Pancreas (tissue), 10 donors: ENCODE measurements at regions not wholly inside any gene's neighbourhood (a gene's known extent, or its start where the extent isn't known, plus 50 kb on each side); places are given as distances from the start of the nearest gene placed in this dataset.

Source experiments
- ATAC-seq, 4 donors: fragments of 200-7000 bp; cut with Tn5 transposase; one replicate each; pipeline versions ENCODE4 v1.8.0 to v1.9.1; 2020; ENCODE audit warnings: mild to moderate bottlenecking in 4 of 4, moderate library complexity in 4 of 4
- DNase-seq, 6 donors: peaks; one replicate each; pipeline ENCODE4 v3.0.0-alpha.2; 2020
- FAIRE-seq: peaks from 2 replicates; lab custom pipeline; 2012; peaks lifted over from hg19 to GRCh38; lab: Jason Lieb, UNC
- H3K27ac ChIP-seq, 4 donors: fragments of 200-600 bp; sonication (generic); 1 replicate in 3 of 4; 2 replicates in 1 of 4; pipeline versions ENCODE4 v1.5.0 to v1.8.0; 2020
- H3K27me3 ChIP-seq, 4 donors: fragments of 200-600 bp; one replicate each; pipeline ENCODE4 v1.8.0; 2021
- H3K36me3 ChIP-seq, 3 donors: fragments of 200-600 bp; sonication (generic) in 1 of 3; one replicate each; pipeline versions ENCODE4 v1.5.0 to v1.8.0; 2020 to 2021
- H3K4me1 ChIP-seq, 3 donors: fragments of 200-600 bp; one replicate each; pipeline ENCODE4 v1.8.0; 2021
- H3K4me3 ChIP-seq, 4 donors: fragments of 200-600 bp; sonication (generic) in 2 of 4; one replicate each; pipeline versions ENCODE4 v1.5.0 to v1.8.0; 2020 to 2021
- H3K9me3 ChIP-seq, 4 donors: fragments of 200-600 bp; one replicate each; pipeline ENCODE4 v1.8.0; 2021
- WGBS, 2 donors: extraction: QIAGEN DNeasy Blood & Tissue Kit; methylation state at CpG; one replicate each; pipeline ENCODE4 v1.1.7; 2013; 5-methylcytosine and 5-hydroxymethylcytosine counted together
- intact Hi-C, 3 donors: fragments of 100-400 bp; cut with DNase I; formaldehyde crosslinking; loops; one replicate each; pipeline versions ENCODE4 v1.11.1 to v1.14.2; 2022
- TF ChIP-seq, protein P1 (sequence below), 4 donors: fragments of 200-600 bp; sonication (generic) in 3 of 4; IDR thresholded peaks; one replicate each; pipeline versions ENCODE4 v1.5.0 to v1.8.0; 2021; ENCODE audit warnings: antibody characterized with exemption in 4 of 4
- donor health status: healthy with polysubstance abuse.
- donor health status: DM: no; HTN: no; CAD: no; lungs with moderate emphysema.
- donor health status: DM: no; HTN: no; CAD: no.
- donor health status: control.
- donor health status: control.
- donor health status: Bipolar disorder and iron deficiency.
- donor health status: DM: yes; HTN: yes; CAD: no.
- donor health status: DM: no; HTN: no; CAD: no.
- donor health status: DM: no; HTN: no; CAD: no.
- donor health status: DM: yes; HTN: yes; CAD: no.

DNA sequence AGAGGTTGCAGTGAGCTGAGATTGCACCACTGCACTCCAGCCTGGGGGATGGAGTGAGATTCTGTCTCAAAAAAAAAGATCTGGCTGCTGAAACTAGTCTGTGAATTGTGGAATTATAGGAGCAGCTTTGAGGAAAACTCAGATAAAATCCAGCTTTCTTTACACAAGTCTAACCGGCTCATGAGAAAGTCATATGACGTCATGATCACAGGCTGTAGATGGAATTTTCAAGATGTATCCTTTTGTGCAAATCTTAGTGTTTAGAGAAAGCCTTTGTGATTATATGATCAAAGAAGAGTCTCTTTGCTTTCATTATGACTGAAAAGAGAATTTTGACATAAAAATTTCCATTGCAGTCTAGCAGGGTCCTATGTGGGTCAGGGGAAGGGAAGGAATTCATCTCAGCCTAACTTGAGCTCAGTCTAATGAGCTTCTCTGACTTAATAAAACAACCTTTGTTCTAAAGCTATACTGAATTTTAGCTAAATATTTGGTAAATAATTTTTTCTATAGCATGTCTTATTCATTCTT, 90.2 kb upstream of the NCK2 start:
- intact Hi-C loops: no loop called here
- Histone ChIP-seq H3K27ac (no peak overlapping the region), H3K36me3 (no peaks in the 10 kb centered on the region), H3K4me3 (no peak overlapping the region), H3K9me3 (no peaks in the 10 kb centered on the region), H3K27me3 (no peaks in the 10 kb centered on the region), H3K4me1 (no peaks in the 10 kb centered on the region)
- ATAC-seq (no peak), FAIRE-seq (no peak), DNase-seq (no peak)
- TF ChIP-seq, protein P1, sequence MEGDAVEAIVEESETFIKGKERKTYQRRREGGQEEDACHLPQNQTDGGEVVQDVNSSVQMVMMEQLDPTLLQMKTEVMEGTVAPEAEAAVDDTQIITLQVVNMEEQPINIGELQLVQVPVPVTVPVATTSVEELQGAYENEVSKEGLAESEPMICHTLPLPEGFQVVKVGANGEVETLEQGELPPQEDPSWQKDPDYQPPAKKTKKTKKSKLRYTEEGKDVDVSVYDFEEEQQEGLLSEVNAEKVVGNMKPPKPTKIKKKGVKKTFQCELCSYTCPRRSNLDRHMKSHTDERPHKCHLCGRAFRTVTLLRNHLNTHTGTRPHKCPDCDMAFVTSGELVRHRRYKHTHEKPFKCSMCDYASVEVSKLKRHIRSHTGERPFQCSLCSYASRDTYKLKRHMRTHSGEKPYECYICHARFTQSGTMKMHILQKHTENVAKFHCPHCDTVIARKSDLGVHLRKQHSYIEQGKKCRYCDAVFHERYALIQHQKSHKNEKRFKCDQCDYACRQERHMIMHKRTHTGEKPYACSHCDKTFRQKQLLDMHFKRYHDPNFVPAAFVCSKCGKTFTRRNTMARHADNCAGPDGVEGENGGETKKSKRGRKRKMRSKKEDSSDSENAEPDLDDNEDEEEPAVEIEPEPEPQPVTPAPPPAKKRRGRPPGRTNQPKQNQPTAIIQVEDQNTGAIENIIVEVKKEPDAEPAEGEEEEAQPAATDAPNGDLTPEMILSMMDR (IDR thresholded peaks at IDR 0.05): no peak
- WGBS, 2 donors: 77 to 89% methylated on average over 2 of the region's 2 CpGs

DNA sequence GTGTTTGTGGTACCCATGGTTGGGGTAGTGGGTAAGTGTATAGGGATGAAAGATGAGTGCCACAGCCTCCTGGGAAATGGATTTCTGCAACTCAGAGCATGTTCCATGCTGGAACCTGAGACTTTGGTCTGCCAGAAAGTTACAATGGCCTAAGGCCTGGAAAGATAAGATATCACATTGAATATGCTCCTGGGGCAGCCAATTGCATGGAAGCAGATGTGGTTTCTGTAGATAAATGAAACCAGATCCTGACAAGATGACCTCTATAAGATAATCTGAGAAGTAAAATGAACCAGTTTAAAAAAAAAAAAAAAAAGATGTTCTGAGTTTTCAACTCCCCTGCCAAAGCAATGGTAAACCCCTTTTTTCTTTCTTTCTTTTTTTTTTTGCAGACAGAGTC, 91.4 kb upstream of the NCK2 start:
- no peaks in the 10 kb centered on the region for H3K27me3 ChIP-seq
- H3K27ac ChIP-seq: no peak overlapping the region
- H3K4me3 ChIP-seq: no peak overlapping the region
- intact Hi-C loops: no loop called here
- no peak for DNase-seq
- no peak for FAIRE-seq
- ATAC-seq: no peak
- H3K4me1 ChIP-seq: no peaks in the 10 kb centered on the region
- H3K9me3 ChIP-seq: no peaks in the 10 kb centered on the region
- TF ChIP-seq, protein P1 (IDR thresholded peaks at IDR 0.05): no peak
- H3K36me3 ChIP-seq: no peaks in the 10 kb centered on the region

DNA sequence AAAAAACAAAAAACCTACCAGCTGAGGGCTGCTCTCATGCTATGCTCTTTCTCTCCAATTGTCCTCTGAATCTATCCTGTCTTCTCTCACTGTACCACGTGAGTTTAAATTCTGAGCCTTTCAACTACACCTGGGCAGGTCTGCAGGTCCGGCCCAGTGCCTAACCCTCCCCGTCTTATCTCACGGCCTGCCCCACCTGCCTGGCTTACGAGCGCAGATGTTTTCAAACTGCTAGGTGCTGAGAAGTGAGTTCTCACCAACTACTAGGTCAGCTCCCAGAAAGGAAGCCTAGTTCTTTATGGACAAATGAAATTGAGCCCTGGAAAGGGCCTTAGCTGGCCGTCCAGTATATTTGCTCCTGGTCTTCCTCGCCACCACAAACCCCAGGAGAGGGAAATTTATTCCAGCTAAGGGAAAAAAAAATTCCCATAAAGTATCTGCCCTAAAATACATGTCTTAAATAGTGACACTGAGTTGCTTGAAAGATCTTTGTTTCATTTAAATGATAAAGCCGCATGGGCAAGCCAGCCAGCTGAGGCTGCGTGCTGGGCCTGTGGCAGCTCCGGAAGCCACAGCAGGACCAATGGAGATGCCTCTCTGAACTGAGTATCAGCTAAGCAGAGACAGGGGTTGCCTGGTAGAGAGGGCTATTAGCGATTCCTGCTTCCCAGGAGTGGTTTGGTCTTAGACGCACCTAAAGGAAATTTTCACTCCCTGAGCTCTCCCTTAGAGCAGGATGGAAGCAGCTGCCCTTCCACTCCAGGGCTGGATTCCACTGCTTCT, 92.5 kb upstream of the NCK2 start:
- no peaks in the 10 kb centered on the region for H3K4me1 ChIP-seq
- intact Hi-C loops: no loop called here
- 89 to 91% methylated on average over 13 of the region's 13 CpGs for WGBS, 2 donors
- H3K4me3 ChIP-seq: no peak overlapping the region
- TF ChIP-seq, protein P1 (IDR thresholded peaks at IDR 0.05): no peak
- H3K36me3 ChIP-seq: no peaks in the 10 kb centered on the region
- DNase-seq (no peak), ATAC-seq (peak in 1 of 4 donors; percentile 31), FAIRE-seq (no peak)
- no peaks in the 10 kb centered on the region for H3K27me3 ChIP-seq
- no peak overlapping the region for H3K27ac ChIP-seq
- H3K9me3 ChIP-seq: no peaks in the 10 kb centered on the region

DNA sequence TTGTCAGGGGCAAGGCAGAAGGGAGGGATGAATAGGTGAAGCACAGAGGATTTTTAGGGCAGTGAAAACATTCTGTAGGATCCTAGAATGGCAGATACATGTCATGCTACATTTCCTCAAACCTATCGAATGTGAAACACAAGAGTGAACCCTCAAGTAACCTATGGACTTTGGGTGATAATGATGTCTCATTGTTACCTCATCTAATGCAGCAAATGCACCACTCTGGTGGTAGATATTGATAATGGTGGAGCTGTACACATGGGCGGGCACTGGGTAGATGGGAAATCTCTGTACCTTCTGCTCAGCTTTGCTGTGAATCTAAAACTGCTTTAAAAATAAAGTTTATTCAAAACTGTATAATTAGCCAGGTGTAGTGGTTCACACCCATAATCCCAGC, 95.2 kb upstream of the NCK2 start:
- no peak overlapping the region for H3K27ac ChIP-seq
- ATAC-seq (no peak), FAIRE-seq (no peak), DNase-seq (no peak)
- peaks cover 0 to 9% (median 2%) of the 10 kb centered on the region in 3 donors for H3K4me1 ChIP-seq
- H3K9me3 ChIP-seq: no peaks in the 10 kb centered on the region
- intact Hi-C loops: no loop called here
- TF ChIP-seq, protein P1 (IDR thresholded peaks at IDR 0.05): no peak
- no peaks in the 10 kb centered on the region for H3K27me3 ChIP-seq
- H3K36me3 ChIP-seq: no peaks in the 10 kb centered on the region
- no peak overlapping the region for H3K4me3 ChIP-seq
- 50 to 91% methylated on average over 2 of the region's 2 CpGs for WGBS, 2 donors

DNA sequence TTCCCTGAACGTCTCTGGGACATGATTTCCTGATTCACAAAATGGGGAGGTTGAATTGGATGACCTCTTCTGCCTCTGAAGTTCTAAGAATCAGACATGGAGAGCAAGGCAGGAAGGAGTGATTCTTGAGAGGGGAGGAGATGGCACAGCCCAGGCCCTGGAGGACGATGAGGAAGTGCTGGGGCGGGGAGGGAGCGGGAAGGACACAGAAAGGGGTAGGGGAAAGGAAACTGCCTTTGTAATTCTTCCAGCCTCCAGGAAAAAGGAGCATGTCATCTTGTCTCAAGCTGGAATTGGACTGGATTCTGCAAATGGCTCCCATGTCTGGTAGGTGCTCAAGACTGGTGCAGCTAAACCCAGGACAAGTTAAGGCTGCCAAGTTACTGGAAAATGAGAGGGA, 97.0 kb upstream of the NCK2 start:
- no peak for ATAC-seq
- no peak for DNase-seq
- TF ChIP-seq, protein P1 (IDR thresholded peaks at IDR 0.05): no peak
- H3K4me3 ChIP-seq: no peak overlapping the region
- H3K27ac ChIP-seq: no peak overlapping the region
- H3K36me3 ChIP-seq: no peaks in the 10 kb centered on the region
- H3K4me1 ChIP-seq: peaks cover 5 to 21% (median 16%) of the 10 kb centered on the region in 3 donors
- FAIRE-seq: no peak
- 81 to 90% methylated on average over 3 to 4 of the region's 4 CpGs for WGBS, 2 donors
- no peaks in the 10 kb centered on the region for H3K27me3 ChIP-seq
- intact Hi-C loops: no loop called here
- H3K9me3 ChIP-seq: no peaks in the 10 kb centered on the region
